ENCODE measurements at regions not wholly inside any gene's neighbourhood (a gene's known extent, or its start where the extent isn't known, plus 50 kb on each side); places are given as distances from the start of the nearest gene placed in this dataset.
A peak's percentile ranks its signal among the peaks of the same experiment; 100 is the strongest.

DNA sequence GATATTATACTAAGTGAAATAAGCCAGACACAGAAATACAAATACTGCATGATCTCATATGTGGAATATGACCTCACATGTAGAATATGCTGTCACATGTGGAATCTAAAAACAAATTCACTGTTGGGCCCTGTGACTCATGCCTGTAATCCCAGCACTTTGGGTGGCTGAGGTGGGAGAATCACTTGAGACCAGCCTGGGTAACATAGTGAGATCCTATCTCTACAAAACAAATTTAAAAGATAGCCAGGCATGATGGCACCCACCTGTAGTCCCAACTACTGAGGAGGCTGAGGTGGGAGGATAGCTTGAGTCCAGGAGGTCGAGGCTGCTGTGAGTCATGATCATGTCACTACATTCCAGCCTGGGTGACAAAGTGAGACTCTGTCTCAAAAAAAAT, 160.3 kb downstream of the PTEN start:
- no peak for DNase-seq (ENCODE audit: low read depth, low spot score)

GRCh38 chr10:88026031-88026430, 162.6 kb downstream of the PTEN start:
- no peak for DNase-seq (ENCODE audit: low read depth, low spot score)

GRCh38 chr10:88027570-88027969, 164.1 kb downstream of the PTEN start:
- DNase-seq (ENCODE audit: low read depth, low spot score): no peak

GRCh38 chr10:88028072-88028471, 164.6 kb downstream of the PTEN start:
- DNase-seq (ENCODE audit: low read depth, low spot score): no peak

- DNase-seq (ENCODE audit: low read depth, low spot score): no peak
These were observed 165.2 kb downstream of the PTEN start for GRCh38 chr10:88028654-88029053.

DNA sequence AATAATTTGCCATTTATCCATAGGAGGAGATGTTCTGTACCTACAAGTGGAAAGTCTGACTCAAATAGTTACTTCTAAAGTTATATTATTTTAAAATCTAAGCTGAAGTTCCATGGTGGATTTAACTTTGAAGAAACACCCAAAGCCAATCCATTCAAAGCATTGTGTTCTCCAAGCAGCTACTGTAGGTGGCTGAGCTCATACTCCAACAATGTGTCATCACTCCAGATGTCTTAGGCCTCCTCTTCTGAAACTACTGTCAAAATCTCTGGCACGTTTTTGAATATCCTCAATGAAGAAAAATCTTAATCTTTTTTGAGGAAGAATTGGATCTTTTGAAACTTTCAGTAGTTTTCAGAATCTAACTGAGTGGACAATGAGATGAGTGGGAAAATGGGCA, 169.1 kb downstream of the PTEN start:
- no peak for DNase-seq (ENCODE audit: low read depth, low spot score)

- DNase-seq (ENCODE audit: low read depth, low spot score): no peak
These were observed 170.0 kb downstream of the PTEN start for GRCh38 chr10:88033385-88033784.

DNA sequence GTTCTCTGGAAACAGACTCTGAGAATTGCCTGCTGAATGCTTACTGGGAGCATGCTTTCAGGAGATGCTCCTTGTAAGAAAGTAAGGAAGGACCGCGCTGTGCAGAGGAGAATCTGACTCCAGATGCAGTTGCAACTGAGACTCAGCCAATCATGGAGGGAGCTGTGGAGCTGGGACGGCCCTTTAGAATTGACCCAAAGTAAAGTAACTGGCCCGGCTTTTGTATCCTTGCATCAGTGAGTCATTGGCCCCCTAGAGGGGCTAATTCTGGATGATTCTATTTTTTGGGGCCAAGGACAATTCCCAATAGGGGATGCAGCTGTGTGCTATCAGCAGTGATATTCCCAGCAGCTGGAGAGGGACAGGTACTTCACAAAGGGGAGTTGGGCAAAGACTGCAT, 170.4 kb downstream of the PTEN start:
- DNase-seq (ENCODE audit: low read depth, low spot score): no peak

- DNase-seq (ENCODE audit: low read depth, low spot score): no peak
These were observed 172.7 kb downstream of the PTEN start for GRCh38 chr10:88036126-88036525.

DNA sequence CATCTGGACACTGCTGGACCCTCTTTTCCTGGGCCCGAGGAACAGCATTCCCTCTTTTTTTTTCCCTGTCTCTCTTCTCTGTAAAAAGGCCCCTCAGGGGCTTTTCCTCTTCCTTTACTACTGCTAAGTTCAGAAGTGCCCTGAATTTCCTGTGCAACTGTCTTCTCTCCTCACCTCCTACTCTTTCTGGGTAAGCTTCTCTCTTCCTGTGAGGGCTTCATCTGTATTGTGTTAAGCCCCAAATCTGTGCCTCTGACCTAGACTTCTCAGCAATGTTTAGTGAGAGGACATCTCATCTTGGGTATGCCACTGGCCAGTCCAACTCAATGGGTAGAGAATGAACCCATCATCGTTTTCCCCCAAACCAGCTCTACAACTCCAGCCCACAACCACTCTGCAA, 174.2 kb downstream of the PTEN start:
- DNase-seq (ENCODE audit: low read depth, low spot score): no peak

DNA sequence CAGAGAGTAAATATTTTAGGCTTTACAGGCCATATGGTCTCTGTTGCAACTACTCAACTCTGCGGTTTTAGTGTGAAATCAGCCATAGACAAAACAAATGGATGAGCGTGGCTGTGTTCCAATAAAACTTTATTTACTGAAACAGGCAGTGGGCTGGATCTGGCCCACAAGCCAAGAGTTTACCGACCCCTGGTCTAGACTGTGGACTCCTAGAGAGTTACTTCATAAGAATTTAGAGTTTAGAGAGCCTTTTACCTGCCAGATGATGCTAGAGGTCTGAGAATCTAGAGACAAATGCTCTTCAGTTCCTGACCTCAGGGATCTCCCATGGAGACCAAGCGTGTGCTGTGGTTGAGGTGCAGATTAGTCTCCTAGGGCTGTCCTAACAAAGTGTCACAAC, 174.8 kb downstream of the PTEN start:
- peak; percentile 50 for DNase-seq (ENCODE audit: low read depth, low spot score)

- no peak for DNase-seq (ENCODE audit: low read depth, low spot score)
These were observed 176.2 kb downstream of the PTEN start for GRCh38 chr10:88039496-88040200.

DNA sequence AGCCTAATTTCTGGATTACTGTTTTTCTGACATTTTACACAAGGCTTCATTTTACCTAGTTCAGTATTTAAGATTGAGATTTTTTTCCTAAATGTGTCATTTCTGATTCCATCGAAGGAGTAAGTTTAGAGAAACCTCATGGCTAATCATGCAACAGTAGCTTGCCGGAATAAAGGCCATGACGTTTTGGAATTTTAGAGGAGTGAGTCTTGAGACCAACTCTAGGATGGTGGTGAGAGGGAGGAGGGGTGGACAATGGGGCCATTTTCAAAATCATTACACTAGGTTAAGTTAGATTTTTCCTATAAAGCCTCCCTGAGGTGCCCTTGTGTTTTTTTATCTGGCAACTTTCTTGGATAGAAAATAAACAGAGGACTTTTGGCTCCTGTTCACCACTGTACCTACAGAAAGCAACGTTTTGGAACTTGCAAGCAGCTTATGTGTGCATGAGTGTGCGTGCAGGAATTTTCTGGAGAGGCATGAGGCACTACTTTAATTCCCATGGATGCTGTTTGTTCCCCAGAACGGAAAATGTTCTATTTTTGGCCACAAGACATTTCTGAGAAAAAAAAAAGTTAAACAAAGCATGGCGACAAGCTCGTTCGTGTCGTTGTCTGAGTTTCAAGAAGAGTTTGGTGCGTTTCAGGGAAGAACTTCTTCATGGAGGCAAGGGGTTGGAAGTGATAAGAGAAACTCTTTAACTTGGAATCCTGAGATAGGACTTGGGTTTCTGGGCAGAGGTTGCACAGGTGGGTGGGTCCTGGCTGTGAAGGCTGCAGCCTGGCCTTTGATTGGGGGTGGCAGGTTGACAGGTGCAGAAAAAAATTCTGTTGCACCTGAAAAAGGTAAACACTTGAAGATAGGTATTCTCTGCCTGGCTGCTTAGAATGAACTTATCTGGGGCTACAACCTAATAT, 178.1 kb downstream of the PTEN start:
- DNase-seq (ENCODE audit: low read depth, low spot score): no peak

DNA sequence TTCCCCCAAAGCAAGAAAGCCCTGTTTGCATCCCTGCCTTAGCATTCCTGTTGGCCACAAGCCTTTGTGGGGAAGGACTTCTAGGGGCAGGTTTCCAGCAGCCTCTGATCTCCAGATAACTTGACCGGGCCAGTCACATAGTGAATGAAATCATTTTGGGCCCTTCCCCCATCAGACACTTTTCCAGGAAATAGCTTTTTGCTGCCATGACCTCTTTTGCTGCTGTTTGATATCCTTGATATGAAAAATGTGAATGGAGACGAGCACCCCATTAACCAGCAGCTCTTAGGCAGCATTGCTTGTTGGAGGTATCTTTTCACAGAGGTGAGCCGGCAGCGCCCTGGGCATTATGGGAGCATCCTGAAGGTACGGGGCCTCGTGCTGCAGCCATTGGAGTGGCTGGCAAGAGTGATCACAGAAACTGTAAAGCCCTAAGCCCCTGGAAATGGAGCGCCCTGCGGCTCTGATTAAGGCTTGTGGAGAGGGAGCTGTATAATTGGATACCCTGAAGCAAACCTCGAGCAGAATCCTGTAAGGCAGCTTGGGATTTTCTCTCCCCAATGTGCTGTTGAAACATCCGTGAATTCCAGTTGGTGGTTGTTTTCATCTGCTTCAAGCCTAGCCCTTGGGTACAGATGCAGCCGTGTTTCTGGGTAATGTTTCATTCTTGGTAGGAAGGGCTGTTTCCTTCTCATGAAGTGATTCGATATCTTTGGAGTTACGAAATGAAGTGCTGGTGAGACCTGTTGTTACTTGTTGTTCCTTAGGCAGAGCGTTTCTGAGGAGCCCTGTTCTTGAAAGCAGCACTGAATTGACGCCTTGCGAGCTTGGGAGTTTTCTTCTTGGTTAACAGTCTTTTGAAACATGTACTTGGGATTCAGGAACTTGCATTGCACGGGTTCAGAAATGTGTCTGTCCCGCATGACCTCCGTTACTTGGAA, 179.0 kb downstream of the PTEN start:
- DNase-seq (ENCODE audit: low read depth, low spot score): peak; percentile 47

DNA sequence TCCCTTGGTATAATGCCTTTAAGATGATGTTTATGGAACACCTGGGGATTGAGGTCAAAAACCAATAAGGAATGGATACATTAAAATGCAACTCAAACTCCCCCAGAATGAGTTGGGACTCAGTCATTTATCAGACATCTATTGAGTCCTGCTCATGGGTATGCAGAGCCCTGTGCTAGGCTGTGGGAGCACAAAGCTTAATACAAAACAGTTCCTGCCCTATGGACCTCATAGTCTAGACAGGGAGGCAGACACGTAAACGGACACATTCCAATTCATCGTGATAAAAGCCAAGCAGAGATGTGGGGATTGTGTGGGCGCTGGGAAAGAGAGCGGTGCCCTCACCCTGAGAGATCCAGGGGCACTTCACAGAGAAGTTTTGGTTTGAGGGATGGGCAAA, 181.7 kb downstream of the PTEN start:
- DNase-seq (ENCODE audit: low read depth, low spot score): no peak

- DNase-seq (ENCODE audit: low read depth, low spot score): no peak
These were observed 182.4 kb downstream of the PTEN start for GRCh38 chr10:88045656-88046415.

- DNase-seq (ENCODE audit: low read depth, low spot score): no peak
These were observed 184.2 kb downstream of the PTEN start for GRCh38 chr10:88047579-88047978.

GRCh38 chr10:88048312-88048711, 184.9 kb downstream of the PTEN start:
- DNase-seq (ENCODE audit: low read depth, low spot score): no peak

DNA sequence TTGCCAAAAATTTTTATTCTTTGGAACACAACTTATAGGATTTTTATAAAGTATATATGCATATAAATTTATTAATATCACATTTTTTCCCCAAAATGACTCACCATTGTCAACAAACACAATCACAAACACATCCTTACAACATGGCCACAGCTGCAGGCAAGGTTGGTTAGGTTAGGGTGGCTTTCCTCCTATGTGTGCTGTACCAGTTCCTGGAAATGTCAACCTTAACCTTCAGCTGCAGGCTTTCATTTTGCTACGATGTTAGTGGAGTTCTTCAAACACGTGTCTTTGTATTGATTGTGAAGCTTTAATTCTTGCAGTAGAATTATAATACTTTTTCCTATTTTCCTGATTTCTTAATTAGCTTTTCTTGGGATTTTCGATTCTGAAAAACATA, 185.8 kb downstream of the PTEN start:
- no peak for DNase-seq (ENCODE audit: low read depth, low spot score)

DNA sequence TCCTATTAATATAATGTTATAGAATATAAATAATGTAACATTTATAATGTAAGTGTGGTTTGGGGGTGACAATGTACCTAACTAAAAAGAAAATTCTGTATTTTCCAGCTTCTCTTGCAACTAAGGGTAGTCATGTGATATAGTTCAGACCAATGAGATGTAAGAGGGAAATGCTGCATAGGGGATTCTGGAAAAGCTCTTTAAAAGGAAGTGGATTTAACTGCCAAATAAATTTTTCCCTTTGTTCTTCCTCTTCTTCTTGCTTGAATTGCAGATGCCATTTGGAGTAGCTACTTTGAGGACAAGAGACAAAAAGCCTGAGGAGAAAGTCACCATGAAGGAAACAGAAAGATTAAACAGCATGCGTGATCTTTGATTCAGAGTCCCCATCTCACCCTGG, 194.3 kb downstream of the PTEN start:
- DNase-seq (ENCODE audit: low read depth, low spot score): no peak

GRCh38 chr10:88058750-88059149, 195.3 kb downstream of the PTEN start:
- no peak for DNase-seq (ENCODE audit: low read depth, low spot score)

All from brain pericyte (primary cell).